ENCODE measurements at regions not wholly inside any gene's neighbourhood (a gene's known extent, or its start where the extent isn't known, plus 50 kb on each side); places are given as distances from the start of the nearest gene placed in this dataset.

DNA sequence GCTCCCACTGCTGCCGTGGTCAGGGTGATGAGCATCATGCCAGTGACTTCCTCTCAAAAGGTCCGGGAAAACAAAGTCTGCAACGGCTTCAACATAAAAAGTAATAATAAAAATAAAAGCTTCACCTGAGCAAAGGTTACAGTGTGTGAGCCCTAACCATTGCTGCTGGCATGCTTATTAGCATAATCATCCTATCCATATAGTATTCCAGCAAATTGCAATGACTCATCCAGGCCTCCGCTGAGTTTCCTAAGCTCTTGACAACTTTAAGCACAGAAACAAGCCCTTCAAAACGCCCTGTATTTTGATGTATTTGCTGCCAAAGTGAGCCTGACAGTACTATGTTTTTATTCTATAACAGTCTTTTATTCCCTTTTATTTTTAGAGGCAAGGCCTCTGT, 100.5 kb downstream of the AASDH start:
- DNase-seq: no peak

DNA sequence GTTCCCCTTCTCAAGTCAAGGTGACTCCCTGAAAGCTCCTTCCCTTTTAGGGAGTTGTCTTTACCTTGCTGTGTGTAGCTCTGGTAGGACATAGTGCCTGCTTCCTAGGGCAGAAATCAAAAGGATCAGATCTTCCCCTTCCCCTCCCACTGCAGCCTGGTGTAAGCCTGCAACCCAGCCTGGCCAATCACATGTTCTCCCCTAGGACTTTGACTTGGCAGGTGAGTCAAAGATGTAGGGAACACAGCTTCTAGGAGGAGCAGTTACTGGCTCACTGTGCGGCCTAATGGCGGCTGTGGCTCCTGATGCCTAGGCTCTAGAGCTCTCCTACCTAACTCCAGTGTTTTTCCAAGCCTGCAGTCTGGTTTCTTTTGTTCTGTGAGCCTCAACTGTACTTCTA, 103.9 kb downstream of the AASDH start:
- no peak for DNase-seq

DNA sequence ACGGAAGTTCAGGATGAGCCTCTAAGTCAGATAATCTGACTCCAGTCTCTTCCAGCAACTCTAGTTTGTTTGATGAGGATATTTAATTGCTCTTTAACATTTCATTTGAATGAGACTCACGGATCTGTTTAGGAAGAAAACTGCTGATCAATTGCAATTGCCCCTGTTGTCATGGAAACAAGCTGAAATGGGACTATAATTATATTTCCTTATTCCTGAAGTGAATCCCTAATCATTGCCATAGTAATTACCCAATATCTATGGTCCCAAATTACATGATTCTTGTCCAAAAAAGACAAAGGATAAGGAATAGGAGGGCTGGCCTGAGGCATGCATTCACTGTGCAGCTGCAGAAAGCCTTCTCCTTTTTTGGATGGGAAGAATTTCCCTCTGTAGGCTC, 105.3 kb downstream of the AASDH start:
- DNase-seq: no peak

DNA sequence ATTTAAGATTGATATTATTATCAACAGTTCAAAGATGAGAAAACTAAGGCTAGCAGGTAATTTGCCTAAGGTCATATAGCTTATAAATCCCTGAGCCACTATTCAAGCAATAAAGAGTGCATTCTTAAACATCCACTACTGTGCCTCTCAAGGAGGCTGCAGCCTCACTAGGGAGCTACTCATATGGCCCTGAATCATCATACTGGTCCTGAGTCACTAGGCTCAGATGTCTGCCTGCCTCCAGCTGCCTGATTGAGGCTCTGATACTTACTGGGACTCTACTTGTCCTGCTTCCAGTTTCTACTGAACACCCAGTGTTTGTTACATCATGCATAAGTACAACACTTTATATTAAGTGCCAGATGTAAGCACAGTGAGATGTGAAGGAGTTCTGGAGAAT, 110.7 kb downstream of the AASDH start:
- DNase-seq: no peak

DNA sequence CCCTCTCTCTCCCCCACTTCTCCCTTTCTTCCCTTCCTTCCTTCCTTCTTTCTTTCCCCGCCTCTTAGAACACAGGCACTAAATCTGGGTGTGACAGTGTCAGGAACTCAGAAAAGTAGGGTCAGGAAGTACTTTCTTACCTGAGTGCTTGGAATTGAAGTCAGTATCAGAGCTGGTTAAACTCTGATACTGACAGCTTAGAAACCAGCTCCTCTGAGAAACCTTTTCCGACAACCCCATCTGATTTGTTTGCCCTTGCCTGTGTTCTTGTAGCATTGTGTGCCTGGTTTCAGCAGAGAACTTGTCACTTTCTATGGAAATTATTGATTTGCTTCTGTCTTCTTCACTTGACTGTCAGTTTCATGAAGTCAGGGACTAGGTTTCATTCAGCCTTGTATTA, 113.9 kb downstream of the AASDH start:
- DNase-seq: no peak

DNA sequence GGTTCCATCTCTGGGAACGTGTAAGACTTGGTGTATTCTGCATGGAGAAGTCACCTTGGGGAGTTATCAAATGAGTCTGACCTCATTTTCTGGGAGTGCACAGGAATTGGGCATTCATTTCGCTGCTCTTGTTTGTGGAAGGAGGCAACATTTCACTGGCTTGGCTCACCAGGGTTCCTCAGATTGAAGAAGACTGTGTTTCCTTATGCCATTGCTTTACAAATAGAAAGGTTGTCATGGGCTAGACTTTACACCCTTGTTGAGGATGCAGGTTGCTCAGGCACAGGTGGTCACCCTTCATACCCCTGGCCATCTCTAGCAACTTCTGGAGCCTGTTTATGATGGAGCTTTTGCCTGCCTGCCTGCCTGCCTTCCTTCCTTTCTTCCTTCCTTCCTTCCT, 114.4 kb downstream of the AASDH start:
- no peak for DNase-seq

DNA sequence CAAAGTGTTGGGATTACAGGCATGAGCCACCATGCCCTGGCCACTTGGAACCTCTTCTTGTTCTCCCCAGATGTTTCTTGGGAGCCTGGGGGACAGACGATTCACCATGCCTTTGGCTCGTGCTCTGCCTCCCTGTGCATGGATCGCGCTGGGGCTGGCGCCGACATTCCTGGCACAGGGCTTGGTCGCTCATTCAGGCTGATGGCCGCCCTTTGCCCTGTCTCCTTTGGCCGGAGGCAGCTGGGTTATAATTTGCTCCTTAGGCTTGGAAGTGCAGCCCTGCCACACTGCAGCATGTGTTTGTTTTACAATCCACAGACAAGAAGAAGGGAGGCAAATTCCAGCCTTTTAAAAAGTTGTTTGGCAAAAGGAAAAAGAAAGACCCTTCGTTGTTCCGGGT, 115.3 kb downstream of the AASDH start:
- DNase-seq: no peak

DNA sequence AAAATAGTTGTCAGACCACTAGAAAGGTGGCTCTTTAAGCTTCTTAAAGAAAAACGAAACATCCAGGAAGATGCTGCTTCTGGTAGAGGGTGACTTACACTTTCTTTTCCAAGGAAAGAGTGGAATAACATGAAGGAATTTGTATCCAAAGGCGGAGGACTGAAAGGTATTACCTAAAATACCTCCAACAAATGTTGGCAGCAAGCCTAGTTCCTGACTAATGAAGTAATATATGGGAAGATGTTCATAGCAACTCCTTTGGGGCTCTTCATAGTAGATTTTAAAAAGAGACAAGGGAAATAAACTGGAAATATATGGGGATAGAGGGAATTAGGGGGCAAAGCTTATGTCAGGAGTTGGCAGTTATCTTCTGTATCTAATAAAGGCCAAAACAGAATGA, 116.2 kb downstream of the AASDH start:
- DNase-seq: no peak

DNA sequence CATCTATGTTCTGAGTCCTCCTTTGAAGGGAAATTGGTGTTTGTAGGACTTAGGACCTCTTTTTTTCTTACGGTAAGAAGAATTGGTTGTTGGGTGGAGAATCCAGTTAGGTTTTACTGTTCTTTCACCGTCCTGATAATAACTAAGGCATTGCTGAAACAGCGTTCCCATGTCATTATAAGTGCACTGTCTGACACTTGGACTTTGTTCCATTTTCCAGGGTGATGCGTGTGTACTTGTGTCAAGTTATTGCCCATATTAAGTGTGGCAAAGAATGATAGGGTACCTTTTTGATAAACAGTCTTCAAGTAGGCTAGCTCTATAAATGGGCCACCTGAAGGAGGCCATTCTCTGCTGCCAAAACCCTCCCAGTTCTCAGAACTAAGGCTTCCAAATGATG, 119.7 kb downstream of the AASDH start:
- no peak for DNase-seq

DNA sequence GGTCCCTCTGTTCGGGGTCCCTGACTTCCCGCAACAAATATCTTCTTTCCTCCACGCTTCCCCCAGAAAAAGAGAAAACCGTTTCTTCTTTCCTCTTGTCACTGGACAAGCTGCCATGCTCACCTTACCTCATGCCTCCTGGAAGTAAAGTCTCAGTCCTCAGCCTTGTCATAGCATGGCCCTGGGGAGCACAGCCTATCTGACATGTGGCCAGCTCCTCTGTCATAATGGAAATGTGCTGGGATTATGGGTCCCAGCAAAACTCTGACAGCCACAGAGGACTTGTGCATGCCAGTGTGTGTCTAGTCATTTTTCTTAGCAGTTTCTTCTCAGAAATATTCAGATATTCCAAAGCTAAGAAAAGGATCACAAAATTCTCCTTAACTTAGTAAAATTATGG, 122.4 kb downstream of the AASDH start:
- DNase-seq: no peak

DNA sequence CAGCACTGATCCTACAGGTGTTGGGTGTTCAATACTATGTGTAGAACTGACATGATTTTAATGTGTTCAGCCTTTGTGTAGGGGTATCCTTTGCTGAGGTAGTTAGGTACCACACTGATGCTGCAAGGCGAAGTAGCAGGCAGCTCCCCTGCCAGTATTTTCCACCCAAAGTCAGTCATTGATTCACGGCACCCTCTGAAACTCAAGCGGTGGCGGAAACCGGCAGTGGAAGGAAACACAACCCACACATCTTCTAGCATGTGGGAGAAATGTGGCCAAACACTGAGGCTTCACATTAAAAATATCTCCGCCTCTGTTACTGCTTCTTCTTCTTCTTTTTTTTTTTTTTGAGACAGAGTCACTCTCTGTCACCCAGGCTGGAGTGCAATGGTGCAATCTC, 126.3 kb downstream of the AASDH start:
- no peak for DNase-seq

DNA sequence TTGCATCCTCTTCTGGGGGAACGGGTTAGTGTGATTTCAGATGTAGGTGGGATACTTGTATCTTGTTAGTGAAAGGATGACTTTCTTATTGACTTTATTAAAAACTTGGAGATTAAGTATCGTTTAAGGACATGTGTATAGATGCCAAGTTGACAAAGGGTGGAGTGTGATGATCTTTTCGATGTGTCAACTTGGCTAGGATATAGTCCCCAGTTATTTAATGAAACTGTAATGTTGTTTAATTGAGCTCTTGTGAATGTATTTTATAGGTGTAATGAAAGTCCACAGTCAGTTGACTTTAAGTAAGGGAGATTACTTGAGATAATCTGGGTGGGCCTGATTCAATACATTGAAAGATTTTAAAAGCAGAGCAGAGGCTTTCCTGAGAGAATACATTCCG, 127.0 kb downstream of the AASDH start:
- DNase-seq: no peak

DNA sequence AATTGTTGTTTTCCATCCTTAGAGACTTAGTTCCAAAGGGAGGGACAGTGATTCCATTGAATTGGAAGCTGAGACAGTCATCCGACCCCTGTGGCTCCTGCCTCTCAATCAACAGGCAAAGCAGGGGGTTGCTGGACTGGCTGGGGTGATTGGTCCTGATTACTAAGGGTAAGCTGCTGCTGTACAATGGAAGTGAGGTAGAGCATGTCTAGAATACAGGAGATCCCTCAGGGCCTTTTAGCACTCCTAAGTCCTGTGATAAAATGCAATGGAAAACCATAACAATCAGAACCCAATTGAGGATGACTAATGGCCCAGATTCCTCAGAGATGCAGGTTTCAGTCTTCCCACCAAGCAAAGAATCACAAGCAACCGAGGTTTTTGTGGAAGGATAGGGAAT, 127.6 kb downstream of the AASDH start:
- DNase-seq: no peak

DNA sequence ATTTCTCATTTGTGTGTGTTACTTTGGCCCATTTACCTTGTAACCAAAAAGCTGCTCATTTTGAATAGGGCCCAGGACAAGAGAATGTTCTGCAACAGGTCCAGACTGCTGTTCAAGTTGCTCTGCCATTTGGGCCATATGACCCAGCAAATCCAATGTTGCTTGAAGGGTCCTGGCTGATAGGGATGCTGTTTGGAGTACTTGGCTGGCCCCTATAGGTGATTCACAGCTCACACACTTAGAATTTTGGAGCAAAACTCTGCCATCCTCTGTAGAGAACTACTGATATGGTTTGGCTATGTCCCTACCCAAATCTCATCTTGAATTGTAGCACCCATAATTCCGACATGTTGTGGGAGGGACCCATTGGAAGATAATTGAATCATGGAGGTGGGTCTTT, 131.5 kb downstream of the AASDH start:
- DNase-seq: no peak

DNA sequence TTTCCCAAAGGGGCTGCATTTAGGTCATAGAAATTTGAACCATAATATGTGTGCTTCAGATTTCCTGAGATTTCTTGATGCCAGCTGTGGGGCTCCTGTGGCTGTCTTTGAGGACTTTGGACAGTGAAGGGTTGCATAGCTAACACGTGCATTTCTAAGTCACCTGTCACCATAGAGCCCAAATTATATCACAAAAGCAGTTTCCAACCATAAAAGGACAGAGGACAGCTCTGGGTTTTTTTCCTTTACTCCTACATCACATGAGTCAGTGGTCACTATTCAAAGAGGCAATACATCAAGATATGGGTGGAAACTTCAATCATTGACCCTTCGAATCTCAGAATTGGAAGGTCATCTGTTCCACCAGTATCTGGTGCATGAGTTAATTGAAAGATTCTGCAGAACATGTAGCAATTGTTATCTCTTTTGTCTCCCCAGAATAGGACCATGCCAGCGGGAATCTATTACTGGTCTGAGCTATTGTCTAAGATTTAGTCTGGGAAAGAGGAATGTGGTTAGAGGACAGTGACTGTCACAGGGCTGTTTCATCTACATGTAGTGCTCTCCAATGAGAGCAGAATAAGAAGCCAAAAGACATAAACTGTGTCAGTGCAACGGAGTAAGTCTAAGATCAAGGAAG, 133.5 kb downstream of the AASDH start:
- no peak for DNase-seq

DNA sequence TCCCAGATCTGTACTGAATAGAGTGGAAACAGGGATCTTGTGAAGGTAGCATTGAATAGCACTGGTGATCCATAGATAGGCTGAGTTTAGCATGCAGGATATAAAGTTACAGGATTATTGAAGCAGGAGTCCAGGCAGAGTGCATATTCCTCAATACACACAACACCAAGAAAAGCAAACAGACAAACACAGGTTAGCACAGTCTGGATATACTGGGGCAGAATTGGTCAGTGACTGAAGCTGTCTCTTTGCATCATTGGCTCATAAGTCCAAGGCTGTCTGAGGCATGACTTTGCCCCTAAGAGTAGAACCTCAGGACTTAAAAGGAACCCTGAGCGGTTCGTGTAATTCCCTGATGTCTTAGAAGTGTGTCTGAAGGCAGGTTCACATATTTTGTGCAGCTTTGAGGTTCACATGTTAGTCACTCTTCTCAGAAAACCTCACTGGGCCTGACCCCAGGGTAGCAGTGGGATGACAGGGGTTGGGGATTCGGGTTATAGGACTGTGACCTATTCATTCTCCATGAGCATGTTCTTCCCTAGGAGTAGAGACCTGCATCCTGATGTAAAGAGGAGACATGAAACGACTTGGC, 134.6 kb downstream of the AASDH start:
- DNase-seq: no peak

DNA sequence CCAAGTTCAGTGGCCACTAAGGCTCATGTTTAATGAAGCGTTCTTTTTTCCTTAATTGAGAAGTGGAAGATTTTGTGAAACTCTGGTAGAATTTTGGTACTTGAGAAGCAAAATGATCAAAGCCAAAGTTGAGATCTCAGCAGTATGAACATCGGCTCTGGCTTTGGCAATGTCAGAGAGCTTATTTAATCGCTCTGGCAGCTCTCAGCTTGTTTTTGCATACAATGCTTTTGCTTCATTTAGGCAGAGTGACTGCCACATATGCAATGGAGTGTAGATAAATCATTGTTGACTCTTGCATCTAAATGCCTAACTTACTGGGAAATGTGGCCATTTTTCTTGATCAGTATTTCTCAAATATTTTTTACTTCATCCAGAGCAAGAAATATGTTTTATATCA, 135.7 kb downstream of the AASDH start:
- no peak for DNase-seq

DNA sequence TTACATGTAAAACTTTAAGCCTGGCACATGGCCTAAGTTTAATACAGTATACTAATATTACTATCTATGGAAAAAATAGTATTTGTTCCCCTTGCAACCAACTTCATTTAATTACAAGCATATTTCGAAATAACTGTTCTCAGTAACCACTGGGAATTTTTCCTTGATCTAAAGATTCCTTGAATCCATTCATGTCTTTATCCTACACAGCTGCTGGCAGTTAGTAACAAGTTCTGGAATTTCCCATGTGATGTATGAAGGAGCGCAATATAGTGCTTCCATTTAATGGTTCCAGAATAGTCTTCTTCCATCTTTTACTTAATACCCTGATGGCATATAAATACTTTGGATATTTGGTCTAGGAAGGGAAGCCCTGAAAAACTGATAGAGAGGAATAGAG, 136.5 kb downstream of the AASDH start:
- DNase-seq: no peak

DNA sequence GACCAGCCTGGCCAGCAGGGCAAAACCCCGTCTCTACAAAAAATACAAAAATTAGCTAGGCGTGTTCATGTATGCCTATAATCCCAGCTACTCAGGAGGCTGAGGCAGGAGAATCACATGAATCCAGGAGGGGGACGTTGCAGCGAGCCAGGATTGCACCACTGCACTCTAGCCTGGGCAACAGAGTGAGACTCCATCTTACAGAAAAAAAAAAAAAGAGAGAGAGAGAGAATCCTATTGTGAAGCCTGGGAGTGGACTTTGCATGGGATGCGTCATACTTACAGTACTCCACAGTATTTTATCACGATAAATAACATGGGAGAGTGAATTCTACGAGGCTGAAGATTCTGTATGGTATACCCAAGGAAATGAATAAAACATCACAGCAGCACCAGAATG, 139.6 kb downstream of the AASDH start:
- no peak for DNase-seq

DNA sequence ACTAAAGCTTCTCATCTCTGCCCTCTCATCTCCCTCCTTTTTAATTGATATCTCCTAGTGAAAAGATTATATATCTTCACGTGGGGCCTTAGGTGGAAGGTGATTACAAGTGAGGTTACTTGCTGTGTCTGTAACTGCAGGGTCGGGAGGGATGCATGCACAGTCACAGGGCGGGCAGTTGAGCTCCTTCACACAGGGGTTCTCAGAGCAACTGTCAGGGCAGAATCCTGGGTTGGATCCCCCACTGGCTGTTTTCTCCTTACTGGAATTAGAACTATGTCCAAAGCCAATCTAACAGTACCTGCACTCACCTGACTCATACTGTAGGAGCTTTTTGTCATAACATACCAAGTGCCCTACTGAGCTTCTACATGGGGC, 141.1 kb downstream of the AASDH start:
- DNase-seq: no peak

DNA sequence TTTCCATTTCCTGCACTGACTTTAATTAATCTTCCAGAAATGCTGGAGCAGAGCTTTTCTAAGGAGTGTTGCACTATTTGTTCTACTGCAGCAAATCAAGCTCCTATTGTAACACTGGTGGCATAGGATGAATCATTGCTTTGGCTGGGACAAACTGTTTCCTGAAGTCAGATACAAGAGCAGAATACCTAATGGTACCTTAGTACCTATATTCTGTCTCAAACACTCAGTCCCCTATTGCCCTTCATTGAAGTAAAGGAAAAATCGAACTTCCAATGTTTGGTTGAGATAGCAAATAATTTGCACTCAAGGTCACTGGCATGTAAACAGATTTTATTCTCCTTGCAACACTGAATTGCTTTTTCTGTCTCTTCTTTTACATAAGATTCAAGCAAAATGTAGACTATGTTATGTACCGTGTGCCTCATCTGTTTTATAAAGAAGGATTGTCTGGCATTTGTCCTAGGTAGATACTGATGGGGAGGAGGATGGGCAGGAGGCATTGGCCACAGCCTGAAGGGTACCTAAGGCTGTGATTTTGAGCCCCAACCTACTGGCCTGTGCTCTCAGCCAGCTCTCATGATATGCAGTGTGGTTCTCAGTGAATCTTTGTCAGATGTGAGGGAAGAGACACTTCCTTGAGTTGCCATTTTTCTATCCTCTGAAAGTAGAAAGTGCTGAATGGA, 141.6 kb downstream of the AASDH start:
- no peak for DNase-seq

DNA sequence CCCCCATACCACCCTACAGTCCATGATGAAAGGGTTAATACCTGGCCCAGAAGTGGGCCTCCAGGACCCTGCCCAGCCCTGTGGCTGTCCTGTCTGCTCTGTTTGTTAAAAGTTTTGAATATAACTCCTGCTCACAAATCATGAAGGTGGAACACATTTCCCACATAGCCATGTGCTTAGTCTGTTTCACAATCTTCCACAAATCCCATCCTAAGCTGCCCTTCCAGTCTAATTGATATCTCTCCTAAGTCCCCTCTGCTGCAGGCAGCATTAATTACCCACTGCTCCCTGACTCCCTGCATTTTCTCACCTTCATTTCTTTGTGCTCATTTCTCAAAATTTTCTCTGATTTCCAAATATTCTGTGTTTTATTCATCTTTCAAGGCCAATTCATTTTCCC, 142.6 kb downstream of the AASDH start:
- DNase-seq: no peak

DNA sequence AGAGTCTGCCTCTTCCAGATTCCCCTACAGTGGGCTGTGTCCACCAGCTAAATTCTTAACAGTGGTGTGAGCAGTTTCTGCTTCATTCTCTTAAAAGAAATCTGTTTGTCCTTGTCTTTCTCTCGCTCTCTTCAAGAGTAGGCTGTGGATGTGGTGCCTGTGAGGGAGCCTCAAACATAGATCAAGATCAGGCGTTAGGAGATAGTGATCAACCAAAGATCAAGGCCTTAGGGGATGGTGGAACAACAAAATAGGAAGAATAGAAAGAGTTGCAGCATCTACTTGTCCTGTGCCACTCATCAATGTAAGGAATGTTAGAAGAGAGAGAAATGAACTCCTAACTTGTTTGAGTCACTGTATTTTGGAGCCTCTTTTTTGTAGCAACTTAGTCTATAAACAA, 144.2 kb downstream of the AASDH start:
- no peak for DNase-seq

DNA sequence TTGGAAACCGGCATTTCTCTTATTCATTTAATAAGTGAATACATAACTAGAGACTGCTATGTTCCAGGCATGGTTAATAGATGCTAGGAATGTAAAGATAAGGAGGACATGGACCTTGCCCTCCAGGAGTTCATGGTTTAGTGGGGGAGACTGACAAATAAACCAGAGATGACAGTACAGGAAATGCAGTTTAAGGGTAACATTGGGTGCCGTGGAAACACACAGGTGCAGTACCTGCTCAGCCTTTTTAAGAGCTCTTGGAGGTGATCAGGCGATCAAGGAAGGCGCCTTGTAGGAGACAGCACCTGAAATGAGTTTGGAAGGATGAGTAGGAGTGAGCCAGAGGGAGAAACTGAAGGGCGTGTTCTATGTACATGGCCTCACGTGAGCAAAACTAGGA, 145.8 kb downstream of the AASDH start:
- DNase-seq: no peak
